ENCODE measurements at regions not wholly inside any gene's neighbourhood (a gene's known extent, or its start where the extent isn't known, plus 50 kb on each side); places are given as distances from the start of the nearest gene placed in this dataset.
A peak's percentile ranks its signal among the peaks of the same experiment; 100 is the strongest.

- DNase-seq (ENCODE audit: low spot score), result no peak
Observed at GRCh38 chr12:98211909-98212695, 303.3 kb upstream of the TMPO start.

GRCh38 chr12:98213556-98213955, 301.8 kb upstream of the TMPO start:
- DNase-seq (ENCODE audit: low spot score), result no peak

DNA sequence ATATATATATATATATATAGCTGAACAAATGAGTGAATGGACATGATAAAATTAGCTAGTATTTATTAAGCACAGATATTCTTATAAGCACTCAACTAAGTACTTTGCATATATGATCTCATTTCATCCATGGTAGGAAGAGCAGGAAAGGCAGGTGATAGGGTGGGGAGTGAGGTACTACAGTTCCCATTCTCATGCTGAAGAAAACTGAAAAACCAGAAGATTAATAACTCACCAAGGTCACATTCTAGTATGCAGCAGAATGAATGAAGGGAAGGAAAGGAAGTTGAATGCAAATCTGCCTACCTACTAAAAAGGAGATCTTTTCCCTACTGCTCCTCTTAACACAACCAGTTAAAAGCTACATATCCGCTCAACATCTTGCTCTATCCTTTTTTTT, 298.1 kb upstream of the TMPO start:
- DNase-seq (ENCODE audit: low spot score), result no peak

DNA sequence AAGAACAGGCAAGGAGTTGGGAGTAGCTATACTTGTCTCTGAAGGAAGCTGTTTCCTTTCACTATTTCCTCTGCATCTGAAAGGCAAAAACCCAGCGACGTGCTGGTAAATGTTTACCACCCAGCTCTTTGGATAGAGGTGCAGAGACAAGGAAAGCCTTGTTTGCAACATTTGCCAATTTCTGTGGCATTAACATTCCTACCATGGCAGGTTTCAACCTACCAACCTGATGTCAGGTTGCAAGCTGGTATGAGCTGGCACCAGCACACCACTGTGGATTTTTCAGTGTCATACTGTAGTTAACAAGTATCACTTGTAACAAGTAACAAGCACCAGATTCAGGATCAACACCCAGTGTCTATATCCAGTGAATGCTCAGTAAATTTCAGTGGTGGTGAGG, 294.8 kb upstream of the TMPO start:
- DNase-seq (ENCODE audit: low spot score), result no peak

GRCh38 chr12:98221243-98221808, 294.1 kb upstream of the TMPO start:
- no peak for DNase-seq (ENCODE audit: low spot score)

GRCh38 chr12:98222135-98222534, 293.3 kb upstream of the TMPO start:
- DNase-seq (ENCODE audit: low spot score), result no peak

GRCh38 chr12:98224584-98225221, 290.7 kb upstream of the TMPO start:
- DNase-seq (ENCODE audit: low spot score), result no peak

GRCh38 chr12:98227162-98227561, 288.2 kb upstream of the TMPO start:
- DNase-seq (ENCODE audit: low spot score), result peak; percentile 3

- DNase-seq (ENCODE audit: low spot score), result no peak
Observed at GRCh38 chr12:98228683-98229539, 286.5 kb upstream of the TMPO start.

GRCh38 chr12:98229540-98229924, 285.9 kb upstream of the TMPO start:
- DNase-seq (ENCODE audit: low spot score), result no peak

DNA sequence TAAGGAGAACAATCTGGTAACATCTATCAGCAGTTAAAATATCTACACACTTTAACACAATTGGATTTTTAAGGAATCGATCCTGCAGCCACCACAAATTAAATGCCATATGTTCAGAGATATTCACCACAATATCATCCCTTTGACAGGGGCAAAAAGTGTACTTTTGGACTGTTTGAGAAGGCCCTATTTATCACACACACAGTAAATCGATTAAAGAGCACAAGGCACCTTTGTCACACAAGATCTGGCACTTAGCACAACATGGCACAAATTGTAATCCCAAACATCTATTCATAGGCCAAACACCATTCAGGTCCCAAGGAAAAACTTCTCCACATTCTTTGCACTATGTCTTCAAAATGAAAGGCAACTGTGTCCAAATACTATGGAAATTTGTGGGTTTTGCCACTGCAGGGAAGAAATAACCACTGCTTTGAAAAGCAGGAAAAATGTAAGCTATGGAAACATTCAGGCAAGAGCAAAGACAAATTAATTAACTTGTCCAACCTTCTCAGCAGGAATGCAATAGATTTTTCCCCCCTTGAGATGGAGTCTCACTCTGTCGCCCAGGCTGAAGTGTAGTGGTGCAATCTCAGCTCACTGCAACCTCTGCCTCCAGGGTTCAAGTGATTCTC, 282.5 kb upstream of the TMPO start:
- DNase-seq (ENCODE audit: low spot score), result no peak

GRCh38 chr12:98235301-98235700, 280.1 kb upstream of the TMPO start:
- DNase-seq (ENCODE audit: low spot score), result no peak

- peak; percentile 87 for DNase-seq (ENCODE audit: low spot score)
Observed at GRCh38 chr12:98238515-98239130, 276.8 kb upstream of the TMPO start.

DNA sequence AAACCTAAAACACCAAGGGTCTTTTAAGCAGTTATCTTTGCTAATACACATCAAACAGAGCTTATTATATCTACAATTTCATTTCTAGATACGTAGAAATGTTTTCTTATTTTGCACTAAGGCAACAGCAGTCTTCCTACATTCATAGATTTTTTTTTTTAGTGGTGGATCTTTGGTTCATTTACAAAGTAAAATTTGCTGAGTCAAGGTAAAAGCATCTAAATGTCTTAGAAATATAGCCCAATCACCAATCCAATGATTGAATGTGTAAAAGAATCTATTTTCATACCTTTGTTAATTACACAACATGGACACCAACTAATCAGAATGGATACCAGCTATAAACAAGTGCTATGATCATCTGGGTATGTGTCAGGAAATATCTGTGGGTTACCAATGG, 272.2 kb upstream of the TMPO start:
- no peak for DNase-seq (ENCODE audit: low spot score)

- no peak for DNase-seq (ENCODE audit: low spot score)
Observed at GRCh38 chr12:98244136-98244535, 271.3 kb upstream of the TMPO start.

- DNase-seq (ENCODE audit: low spot score), result no peak
Observed at GRCh38 chr12:98253207-98254037, 262.0 kb upstream of the TMPO start.

DNA sequence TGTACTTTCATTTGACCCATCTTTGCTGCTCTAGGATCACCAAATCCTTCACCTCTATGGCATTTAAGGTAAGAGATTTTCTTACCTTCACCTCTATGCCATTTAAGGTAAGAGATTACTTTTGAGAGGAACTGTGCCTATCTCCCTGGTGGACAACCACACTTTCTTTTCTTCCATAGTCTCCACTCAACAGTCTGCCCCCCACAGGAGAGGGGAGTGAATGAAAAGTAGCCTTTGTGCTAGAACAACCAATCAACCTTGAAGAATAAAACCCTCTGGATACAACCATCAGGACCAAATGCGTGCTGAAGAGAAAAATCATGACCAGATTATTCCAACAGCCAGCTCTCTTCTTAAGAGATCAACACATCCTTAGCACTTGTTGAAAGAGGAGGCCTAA, 258.6 kb upstream of the TMPO start:
- DNase-seq (ENCODE audit: low spot score), result no peak

DNA sequence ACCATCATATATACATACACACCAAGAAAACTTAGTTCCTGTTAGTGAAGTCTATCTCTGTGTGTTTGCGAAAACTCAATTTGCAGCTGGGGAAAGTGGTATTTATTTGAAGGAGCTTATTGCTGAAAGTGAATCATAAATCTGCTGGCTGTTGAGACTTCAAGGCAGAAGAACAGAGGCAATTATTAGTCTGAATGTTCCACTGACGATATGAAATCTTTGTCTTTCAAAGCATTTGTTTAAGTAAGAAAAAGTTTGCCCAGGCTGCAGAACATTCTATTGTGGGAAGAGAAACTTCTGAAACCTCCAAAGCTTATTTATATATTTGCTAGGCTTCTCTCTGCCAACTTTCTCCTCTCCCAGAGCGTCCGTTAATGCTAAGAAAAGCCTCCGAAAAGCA, 255.7 kb upstream of the TMPO start:
- DNase-seq (ENCODE audit: low spot score), result no peak

DNA sequence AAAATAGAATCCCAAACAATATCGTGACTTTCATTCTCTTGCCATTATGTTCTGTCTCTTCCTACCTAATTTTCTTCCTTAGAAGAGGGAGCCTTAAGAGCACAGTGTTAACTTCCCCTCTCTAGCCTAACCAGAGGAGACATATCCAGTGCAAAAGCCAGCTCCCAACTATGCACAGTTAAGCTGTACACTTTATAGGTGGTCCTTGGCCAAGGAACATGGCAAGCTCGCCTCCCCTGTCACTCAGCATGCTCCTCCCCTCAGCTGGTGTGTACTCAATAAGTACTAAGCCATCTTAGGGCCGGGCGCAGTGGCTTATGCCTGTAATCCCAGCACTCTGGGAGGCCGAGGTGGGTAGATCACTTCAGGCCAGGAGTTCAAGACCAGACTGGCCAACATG, 255.1 kb upstream of the TMPO start:
- no peak for DNase-seq (ENCODE audit: low spot score)

GRCh38 chr12:98262902-98263301, 252.5 kb upstream of the TMPO start:
- DNase-seq (ENCODE audit: low spot score), result no peak
